Breast epithelium (tissue), 4 donors: ENCODE measurements at regions not wholly inside any gene's neighbourhood (a gene's known extent, or its start where the extent isn't known, plus 50 kb on each side); places are given as distances from the start of the nearest gene placed in this dataset.

ENCODE experiments used
- DNase-seq, 2 donors: peaks; one replicate each; pipeline ENCODE4 v3.0.0-alpha.2; 2019; ENCODE audit warnings: low spot score in 2 of 2
- H3K27ac ChIP-seq, 2 donors: fragments of 200-600 bp; sonication (generic) in 1 of 2; one replicate each; pipeline ENCODE4 v1.5.1; 2016 to 2019; ENCODE audit warnings: mild to moderate bottlenecking in 1 of 2
- H3K27me3 ChIP-seq, 2 donors: fragments of 200-600 bp; sonication (generic) in 1 of 2; one replicate each; pipeline versions ENCODE4 v1.5.1 to v1.6.0; 2017 to 2019; ENCODE audit warnings: control low read depth in 1 of 2, mild to moderate bottlenecking in 1 of 2
- H3K36me3 ChIP-seq: fragments of 200-600 bp; one replicate; pipeline ENCODE4 v1.5.1; 2019
- H3K4me1 ChIP-seq, 2 donors: fragments of 200-600 bp; sonication (generic); one replicate each; pipeline ENCODE4 v1.5.1; 2016 to 2019; ENCODE audit warnings: control low read depth in 1 of 2
- H3K4me3 ChIP-seq, 3 donors: fragments of 200-600 bp; sonication (generic); 1 replicate in 2 of 3; 2 replicates in 1 of 3; pipeline ENCODE4 v1.5.1; 2016 to 2019; ENCODE audit warnings: mild to moderate bottlenecking in 3 of 3, moderate library complexity in 2 of 3
- H3K9me3 ChIP-seq, 2 donors: fragments of 200-600 bp; sonication (generic) in 1 of 2; one replicate each; pipeline ENCODE4 v1.5.1; 2016 to 2019; ENCODE audit warnings: control low read depth in 1 of 2
- POLR2A ChIP-seq: fragments of 450-650 bp; IDR thresholded peaks from one replicate; pipeline ENCODE4 v1.6.1; 2016; ENCODE audit warnings: antibody characterized with exemption, mild to moderate bottlenecking, moderate library complexity
- POLR2AphosphoS5 ChIP-seq, 3 donors: sonication (generic); formaldehyde crosslinking; IDR thresholded peaks; one replicate each; pipeline ENCODE4 v1.6.1; 2017; ENCODE audit warnings: antibody characterized with exemption in 3 of 3
- intact Hi-C: fragments of 100-400 bp; cut with DNase I; formaldehyde crosslinking; loops from one replicate; pipeline ENCODE4 v1.15.1; 2023; ENCODE audit warnings: low total_unique reads
- TF ChIP-seq, protein P1 (sequence below), 3 donors: fragments of 450-650 bp; IDR thresholded peaks; one replicate each; pipeline ENCODE4 v1.5.1; 2016 to 2017; ENCODE audit warnings: antibody characterized with exemption in 3 of 3, mild to moderate bottlenecking in 3 of 3, moderate library complexity in 3 of 3

DNA sequence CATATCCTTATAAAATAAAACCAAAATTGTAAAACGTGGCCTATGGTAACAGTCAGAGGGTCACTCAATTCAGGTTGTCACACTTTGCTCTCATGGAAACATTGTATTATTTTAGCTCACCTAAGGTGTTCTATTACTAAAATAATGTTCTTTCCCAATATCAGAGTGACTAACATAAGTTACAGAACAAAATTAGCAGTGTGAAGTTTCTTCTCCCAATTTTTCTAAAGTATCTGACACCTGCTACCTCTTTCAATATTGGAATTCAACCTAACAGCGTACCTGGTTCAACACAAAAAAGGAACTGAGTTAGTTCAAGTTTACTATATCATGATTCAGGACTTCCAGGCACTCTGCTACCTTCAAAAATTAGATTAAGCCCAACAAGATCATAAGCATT lies 190.4 kb downstream of the ZEB2 start:
- Histone ChIP-seq H3K9me3 (no peaks in the 10 kb centered on the region), H3K36me3 (no peaks in the 10 kb centered on the region), H3K4me1 (no peaks in the 10 kb centered on the region), H3K27me3 (no peaks in the 10 kb centered on the region), H3K4me3 (no peak overlapping the region), H3K27ac (no peak overlapping the region)
- no peak for DNase-seq
- TF ChIP-seq, protein P1, sequence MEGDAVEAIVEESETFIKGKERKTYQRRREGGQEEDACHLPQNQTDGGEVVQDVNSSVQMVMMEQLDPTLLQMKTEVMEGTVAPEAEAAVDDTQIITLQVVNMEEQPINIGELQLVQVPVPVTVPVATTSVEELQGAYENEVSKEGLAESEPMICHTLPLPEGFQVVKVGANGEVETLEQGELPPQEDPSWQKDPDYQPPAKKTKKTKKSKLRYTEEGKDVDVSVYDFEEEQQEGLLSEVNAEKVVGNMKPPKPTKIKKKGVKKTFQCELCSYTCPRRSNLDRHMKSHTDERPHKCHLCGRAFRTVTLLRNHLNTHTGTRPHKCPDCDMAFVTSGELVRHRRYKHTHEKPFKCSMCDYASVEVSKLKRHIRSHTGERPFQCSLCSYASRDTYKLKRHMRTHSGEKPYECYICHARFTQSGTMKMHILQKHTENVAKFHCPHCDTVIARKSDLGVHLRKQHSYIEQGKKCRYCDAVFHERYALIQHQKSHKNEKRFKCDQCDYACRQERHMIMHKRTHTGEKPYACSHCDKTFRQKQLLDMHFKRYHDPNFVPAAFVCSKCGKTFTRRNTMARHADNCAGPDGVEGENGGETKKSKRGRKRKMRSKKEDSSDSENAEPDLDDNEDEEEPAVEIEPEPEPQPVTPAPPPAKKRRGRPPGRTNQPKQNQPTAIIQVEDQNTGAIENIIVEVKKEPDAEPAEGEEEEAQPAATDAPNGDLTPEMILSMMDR (IDR thresholded peaks at IDR 0.05) = no peak
- no peak for TF ChIP-seq POLR2AphosphoS5 (IDR thresholded peaks at IDR 0.05)
- no peak for TF ChIP-seq POLR2A
- intact Hi-C loops = no loop called here

DNA sequence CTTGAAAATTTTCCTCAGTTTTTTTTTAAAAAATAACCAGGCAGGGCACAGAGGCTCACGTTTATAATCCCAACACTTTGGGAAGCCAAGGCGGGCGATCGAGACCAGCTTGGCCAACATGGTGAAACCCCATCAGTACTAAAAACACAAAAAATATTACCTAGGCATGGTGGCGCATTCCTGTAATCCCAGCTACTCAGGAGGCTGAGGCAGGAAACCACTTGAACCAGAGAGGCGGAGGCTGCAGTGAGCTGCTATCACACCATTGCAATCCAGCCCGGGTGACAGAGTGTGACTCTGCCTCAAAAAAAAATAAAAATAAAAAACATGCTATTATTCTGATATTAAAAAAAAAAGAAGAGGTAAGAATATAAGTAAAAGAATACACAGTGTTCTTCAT lies 191.0 kb downstream of the ZEB2 start:
- Histone ChIP-seq H3K4me1 (no peaks in the 10 kb centered on the region), H3K4me3 (no peak overlapping the region), H3K36me3 (no peaks in the 10 kb centered on the region), H3K27me3 (no peaks in the 10 kb centered on the region), H3K27ac (no peak overlapping the region), H3K9me3 (no peaks in the 10 kb centered on the region)
- no peak for DNase-seq
- intact Hi-C loops = no loop called here
- TF ChIP-seq POLR2AphosphoS5 (IDR thresholded peaks at IDR 0.05) (no peak), POLR2A (no peak)
- TF ChIP-seq, protein P1 (IDR thresholded peaks at IDR 0.05) = no peak

DNA sequence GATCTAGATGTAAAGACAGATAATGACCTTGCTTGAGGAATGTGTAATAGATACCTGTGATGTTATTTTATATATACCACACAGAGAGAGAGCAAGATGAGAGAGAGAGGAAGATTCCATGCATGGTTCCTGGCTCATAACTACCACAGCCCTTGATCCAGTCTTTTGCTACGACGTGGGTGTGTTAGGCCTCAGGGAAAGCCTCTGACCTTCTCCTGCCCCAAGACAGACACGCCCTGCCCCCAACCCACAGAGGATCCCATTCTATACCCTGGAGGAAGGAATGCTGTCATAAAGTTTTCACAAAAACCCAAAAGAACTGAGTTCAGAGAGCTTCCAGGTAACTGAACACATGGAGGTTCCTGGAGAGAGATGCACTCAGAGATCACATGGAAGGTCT lies 193.1 kb downstream of the ZEB2 start:
- DNase-seq = no peak
- no peaks in the 10 kb centered on the region for H3K27me3 ChIP-seq
- no peaks in the 10 kb centered on the region for H3K4me1 ChIP-seq
- H3K36me3 ChIP-seq = no peaks in the 10 kb centered on the region
- H3K27ac ChIP-seq = no peak overlapping the region
- intact Hi-C loops = no loop called here
- no peak for TF ChIP-seq POLR2AphosphoS5 (IDR thresholded peaks at IDR 0.05)
- TF ChIP-seq, protein P1 (IDR thresholded peaks at IDR 0.05) = no peak
- no peaks in the 10 kb centered on the region for H3K9me3 ChIP-seq
- no peak overlapping the region for H3K4me3 ChIP-seq

DNA sequence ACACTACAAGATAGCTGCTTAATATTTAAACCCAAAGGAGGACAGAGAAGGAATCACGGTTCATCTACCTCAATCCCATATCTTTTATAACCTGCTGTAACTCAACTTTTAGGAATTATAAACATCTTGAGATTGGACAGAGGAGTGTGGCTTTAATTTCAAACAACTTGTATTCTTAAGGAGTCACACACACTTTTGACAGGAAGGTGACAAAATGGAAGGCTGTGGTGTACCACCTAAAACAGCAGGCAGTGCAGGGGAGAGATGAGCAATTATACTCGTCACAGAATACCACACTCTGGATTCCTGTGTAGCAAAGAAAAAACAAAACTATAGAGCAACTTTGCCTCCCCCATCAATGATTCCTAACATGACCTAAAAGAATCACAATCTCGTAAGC lies 194.8 kb downstream of the ZEB2 start:
- intact Hi-C loops = no loop called here
- Histone ChIP-seq H3K4me1 (no peaks in the 10 kb centered on the region), H3K27me3 (no peaks in the 10 kb centered on the region), H3K9me3 (no peaks in the 10 kb centered on the region), H3K36me3 (no peaks in the 10 kb centered on the region), H3K4me3 (no peak overlapping the region), H3K27ac (no peak overlapping the region)
- DNase-seq = no peak
- TF ChIP-seq POLR2AphosphoS5 (IDR thresholded peaks at IDR 0.05) (no peak), POLR2A (no peak)
- TF ChIP-seq, protein P1 (IDR thresholded peaks at IDR 0.05) = no peak

DNA sequence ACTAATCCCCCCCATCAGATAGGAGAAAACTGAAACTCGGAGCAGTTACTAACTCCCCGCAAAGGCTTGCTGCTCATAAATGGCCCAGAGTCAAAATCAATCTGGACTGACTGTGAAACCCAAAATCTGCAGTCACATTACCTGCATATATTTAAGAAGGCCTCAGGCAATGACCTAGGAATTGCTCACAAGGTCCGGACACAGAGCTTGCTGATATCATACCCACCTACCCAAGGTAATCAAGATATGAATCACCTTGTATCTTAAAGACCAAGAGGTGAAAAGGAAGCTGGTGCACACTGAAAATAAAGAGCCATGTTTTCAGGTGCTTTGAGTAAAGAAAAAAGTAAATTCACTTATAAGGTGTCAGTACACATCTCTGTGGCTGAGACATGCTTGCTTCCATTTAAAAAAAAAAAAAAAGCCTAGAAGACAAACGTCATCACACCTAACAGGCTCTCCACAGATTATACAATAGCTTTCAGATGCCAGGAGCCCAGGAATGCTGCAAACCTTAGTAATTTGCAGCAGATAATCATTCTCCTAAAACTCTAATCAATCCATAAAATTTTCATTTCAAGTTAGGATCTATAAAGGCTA lies 195.4 kb downstream of the ZEB2 start:
- Histone ChIP-seq H3K9me3 (no peaks in the 10 kb centered on the region), H3K27me3 (no peaks in the 10 kb centered on the region), H3K36me3 (no peaks in the 10 kb centered on the region), H3K4me1 (no peaks in the 10 kb centered on the region), H3K4me3 (no peak overlapping the region), H3K27ac (no peak overlapping the region)
- no peak for DNase-seq
- intact Hi-C loops = no loop called here
- no peak for TF ChIP-seq POLR2A
- TF ChIP-seq, protein P1 (IDR thresholded peaks at IDR 0.05) = no peak
- no peak for TF ChIP-seq POLR2AphosphoS5 (IDR thresholded peaks at IDR 0.05)
